GM12864 (cell line): ENCODE measurements at regions not wholly inside any gene's neighbourhood (a gene's known extent, or its start where the extent isn't known, plus 50 kb on each side); places are given as distances from the start of the nearest gene placed in this dataset.

ENCODE experiments used
- DNase-seq: peaks from one replicate; pipeline ENCODE4 v3.0.0-alpha.2; 2011; ENCODE audit warnings: low read depth
- H3K4me3 ChIP-seq: 2 replicates; pipeline ENCODE4 v1.5.1; 2011; ENCODE audit warnings: mild to moderate bottlenecking, low read depth, low read length, control low read depth
- CTCF ChIP-seq: IDR thresholded peaks from 2 replicates; pipeline ENCODE4 v1.5.1; 2011; ENCODE audit warnings: low read depth, mild to moderate bottlenecking, moderate library complexity, low read length, control low read depth, inconsistent platforms; ENCODE audit errors: missing control alignments

GRCh38 chr13:82259284-82259683 lies 1623.0 kb downstream of the SLITRK1 start:
- TF ChIP-seq CTCF, result no peak
- no peak overlapping the region for H3K4me3 ChIP-seq
- no peak for DNase-seq

GRCh38 chr13:82257790-82258507 lies 1624.3 kb downstream of the SLITRK1 start:
- TF ChIP-seq CTCF, result no peak
- DNase-seq, result no peak
- H3K4me3 ChIP-seq, result no peak overlapping the region

GRCh38 chr13:82248762-82249161 lies 1633.5 kb downstream of the SLITRK1 start:
- no peak for TF ChIP-seq CTCF

GRCh38 chr13:82245860-82246259 lies 1636.4 kb downstream of the SLITRK1 start:
- DNase-seq, result no peak
- H3K4me3 ChIP-seq, result no peak overlapping the region
- no peak for TF ChIP-seq CTCF

More at GRCh38 chr13:82248762-82249161, 1633.5 kb downstream of the SLITRK1 start:
- H3K4me3 ChIP-seq, result no peak overlapping the region
- no peak for DNase-seq

- no peak overlapping the region for H3K4me3 ChIP-seq
Measured at GRCh38 chr13:82224806-82225205, 1657.5 kb downstream of the SLITRK1 start.

GRCh38 chr13:82221621-82222020 lies 1660.7 kb downstream of the SLITRK1 start:
- TF ChIP-seq CTCF, result no peak
- no peak for DNase-seq
- no peak overlapping the region for H3K4me3 ChIP-seq

More at GRCh38 chr13:82224806-82225205, 1657.5 kb downstream of the SLITRK1 start:
- DNase-seq, result no peak
- TF ChIP-seq CTCF, result no peak

GRCh38 chr13:82220641-82221040 lies 1661.6 kb downstream of the SLITRK1 start:
- DNase-seq, result no peak
- no peak overlapping the region for H3K4me3 ChIP-seq
- TF ChIP-seq CTCF, result no peak
